T-cell (primary cell): ENCODE measurements at regions not wholly inside any gene's neighbourhood (a gene's known extent, or its start where the extent isn't known, plus 50 kb on each side); places are given as distances from the start of the nearest gene placed in this dataset.

ENCODE experiments used
- ATAC-seq, 4 experiments: fragments of 200-7000 bp in 3 of 4; fragments of 150-1000 bp in 1 of 4; cut with Tn5 transposase; replicated peaks in 1 of 4; 1 replicate in 3 of 4; 2 replicates in 1 of 4; pipeline ENCODE4 v1.10.0; 2021; ENCODE audit warnings: moderate library complexity in 3 of 4, mild to moderate bottlenecking in 2 of 4, moderate number of reproducible peaks in 1 of 4
- CTCF ChIA-PET, 2 donors: fragments of 300-600 bp; sonication (Branson Sonifier 250); formaldehyde crosslinking; loops; one replicate each; lab custom pipeline; 2022; ENCODE audit warnings: antibody characterized with exemption in 2 of 2; lab: Charles Lee
- POLR2A ChIA-PET, 2 donors: fragments of 300-600 bp; sonication (Branson Sonifier 250); formaldehyde crosslinking; loops; one replicate each; lab custom pipeline; 2022; ENCODE audit warnings: antibody characterized with exemption in 2 of 2; lab: Charles Lee
- DNase-seq, 35 experiments: peaks; one replicate each; pipeline versions ENCODE4 v3.0.0 to v3.0.0-alpha.2; 2013 to 2023
- H3K27ac ChIP-seq: one replicate; pipeline ENCODE4 v1.5.1; 2013; ENCODE audit warnings: low read length
- H3K27me3 ChIP-seq, 2 experiments: replicated peaks in 1 of 2; 1 replicate in 1 of 2; 2 replicates in 1 of 2; pipeline versions ENCODE4 v1.6.1 to v1.7.0; 2013; ENCODE audit warnings: low read length in 1 of 2, mixed read lengths in 1 of 2; ENCODE audit not compliant: control insufficient read depth in 2 of 2, insufficient read depth in 2 of 2; ENCODE audit errors: extremely low read depth in 1 of 2
- H3K36me3 ChIP-seq, 2 donors: 1 replicate in 1 of 2; 2 replicates in 1 of 2; pipeline versions ENCODE4 v1.6.1 to v1.7.0; 2013; ENCODE audit warnings: low read length in 1 of 2; ENCODE audit not compliant: control insufficient read depth in 2 of 2, insufficient read depth in 1 of 2; ENCODE audit errors: extremely low read depth in 1 of 2
- H3K4me1 ChIP-seq, 2 experiments: 1 replicate in 1 of 2; 2 replicates in 1 of 2; pipeline versions ENCODE4 v1.6.1 to v1.7.0; 2013; ENCODE audit warnings: low read length in 2 of 2, mixed read lengths in 1 of 2; ENCODE audit not compliant: insufficient read depth in 2 of 2, control insufficient read depth in 1 of 2; ENCODE audit errors: extremely low read depth in 1 of 2
- H3K4me3 ChIP-seq, 2 donors: 1 replicate in 1 of 2; 2 replicates in 1 of 2; pipeline versions ENCODE4 v1.5.1 to v1.7.0; 2013; ENCODE audit warnings: mild to moderate bottlenecking in 2 of 2, low read length in 1 of 2, moderate library complexity in 1 of 2; ENCODE audit not compliant: control insufficient read depth in 1 of 2; ENCODE audit errors: extremely low read depth in 1 of 2
- H3K9me3 ChIP-seq: 2 replicates; pipeline ENCODE4 v1.7.0; 2013
- H3K27ac Mint-ChIP-seq, 2 donors: one replicate each; pipeline ENCODE4 v1.8.0; 2020 to 2021; ENCODE audit warnings: mild to moderate bottlenecking in 2 of 2, mixed read lengths in 2 of 2
- H3K27me3 Mint-ChIP-seq, 2 donors: one replicate each; pipeline ENCODE4 v1.8.0; 2021 to 2022; ENCODE audit warnings: mixed read lengths in 2 of 2
- H3K36me3 Mint-ChIP-seq: one replicate; pipeline ENCODE4 v1.8.0; 2021; ENCODE audit warnings: mixed read lengths
- H3K4me1 Mint-ChIP-seq, 3 donors: one replicate each; pipeline ENCODE4 v1.8.0; 2020 to 2022; ENCODE audit warnings: mixed read lengths in 3 of 3, mild to moderate bottlenecking in 1 of 3
- H3K4me3 Mint-ChIP-seq, 3 donors: one replicate each; pipeline ENCODE4 v1.8.0; 2020 to 2022; ENCODE audit warnings: mild to moderate bottlenecking in 3 of 3, mixed read lengths in 3 of 3, moderate library complexity in 3 of 3
- H3K9me3 Mint-ChIP-seq, 3 donors: one replicate each; pipeline ENCODE4 v1.8.0; 2020 to 2022; ENCODE audit warnings: mixed read lengths in 3 of 3
- WGBS: methylation state at CpG from one replicate; pipeline ENCODE4 v1.1.5; 2013; ENCODE audit warnings: missing lambda C conversion rate; ENCODE audit not compliant: insufficient coverage; 5-methylcytosine and 5-hydroxymethylcytosine counted together

GRCh38 chrX:39327705-39328104 is 526.4 kb downstream of the MID1IP1 start:
- Histone ChIP-seq H3K27me3 (no peaks in the 10 kb centered on the region), H3K4me1 (peaks cover 0 to 16% of the 10 kb centered on the region in 2 experiments), H3K4me3 (no peak overlapping the region), H3K9me3 (no peaks in the 10 kb centered on the region), H3K27ac (no peak overlapping the region), H3K36me3 (no peaks in the 10 kb centered on the region)
- peak overlapping the region in 1 of 3 donors; percentile 45 for H3K4me3 Mint-ChIP-seq
- H3K36me3 Mint-ChIP-seq = no peaks in the 10 kb centered on the region
- ChIA-PET CTCF (no interaction called here), POLR2A (no interaction called here)
- no peak for DNase-seq
- H3K4me1 Mint-ChIP-seq = peaks cover 28 to 63% (median 32%) of the 10 kb centered on the region in 3 donors
- H3K27me3 Mint-ChIP-seq = peaks cover 0 to 11% of the 10 kb centered on the region in 2 donors
- peak overlapping the region; percentile 80 to 89 for H3K27ac Mint-ChIP-seq
- WGBS = no CpG with 5 or more reads among the region's 1 CpG
- peak in 2 of 4 experiments; percentile 17 to 44 for ATAC-seq
- no peaks in the 10 kb centered on the region for H3K9me3 Mint-ChIP-seq

GRCh38 chrX:39328661-39329060 is 527.4 kb downstream of the MID1IP1 start:
- Histone ChIP-seq H3K36me3 (no peaks in the 10 kb centered on the region), H3K9me3 (no peaks in the 10 kb centered on the region), H3K27me3 (no peaks in the 10 kb centered on the region), H3K4me1 (peaks cover 0 to 16% of the 10 kb centered on the region in 2 experiments), H3K4me3 (no peak overlapping the region), H3K27ac (no peak overlapping the region)
- Mint-ChIP-seq H3K36me3 (no peaks in the 10 kb centered on the region), H3K9me3 (no peaks in the 10 kb centered on the region), H3K27me3 (peaks cover 0 to 11% of the 10 kb centered on the region in 2 donors), H3K27ac (peak overlapping the region in 1 of 2 donors; percentile 36), H3K4me3 (no peak overlapping the region), H3K4me1 (peaks cover 28 to 67% (median 32%) of the 10 kb centered on the region in 3 donors)
- ATAC-seq (no peak), DNase-seq (no peak)
- ChIA-PET POLR2A (no interaction called here), CTCF (no interaction called here)
- WGBS = no CpG with 5 or more reads among the region's 4 CpGs

GRCh38 chrX:39331082-39331704 is 529.9 kb downstream of the MID1IP1 start:
- Histone ChIP-seq H3K9me3 (no peaks in the 10 kb centered on the region), H3K27ac (no peak overlapping the region), H3K4me1 (peaks cover 0 to 25% of the 10 kb centered on the region in 2 experiments), H3K27me3 (no peaks in the 10 kb centered on the region), H3K4me3 (no peak overlapping the region), H3K36me3 (no peaks in the 10 kb centered on the region)
- WGBS = 0% methylated on average over 1 of the region's 4 CpGs
- DNase-seq = no peak
- Mint-ChIP-seq H3K4me1 (peaks cover 39 to 73% (median 42%) of the 10 kb centered on the region in 3 donors), H3K36me3 (no peaks in the 10 kb centered on the region), H3K27me3 (peaks cover 0 to 11% of the 10 kb centered on the region in 2 donors), H3K27ac (peak overlapping the region; percentile 36 to 83), H3K9me3 (no peaks in the 10 kb centered on the region), H3K4me3 (no peak overlapping the region)
- ChIA-PET CTCF (no interaction called here), POLR2A (no interaction called here)
- no peak for ATAC-seq

GRCh38 chrX:39333451-39333850 is 532.2 kb downstream of the MID1IP1 start:
- Mint-ChIP-seq H3K4me1 (peaks cover 46 to 69% (median 47%) of the 10 kb centered on the region in 3 donors), H3K4me3 (no peak overlapping the region), H3K27ac (no peak overlapping the region), H3K36me3 (no peaks in the 10 kb centered on the region), H3K27me3 (peaks cover 0 to 6% of the 10 kb centered on the region in 2 donors), H3K9me3 (no peaks in the 10 kb centered on the region)
- H3K9me3 ChIP-seq = no peaks in the 10 kb centered on the region
- H3K4me3 ChIP-seq = no peak overlapping the region
- ChIA-PET POLR2A (no interaction called here), CTCF (no interaction called here)
- no CpG with 5 or more reads among the region's 2 CpGs for WGBS
- H3K36me3 ChIP-seq = no peaks in the 10 kb centered on the region
- ATAC-seq = no peak
- no peak overlapping the region for H3K27ac ChIP-seq
- H3K27me3 ChIP-seq = no peaks in the 10 kb centered on the region
- DNase-seq = no peak
- H3K4me1 ChIP-seq = peaks cover 5 to 29% of the 10 kb centered on the region in 2 experiments

GRCh38 chrX:39335513-39336235 is 534.4 kb downstream of the MID1IP1 start:
- H3K36me3 Mint-ChIP-seq = no peaks in the 10 kb centered on the region
- H3K27me3 Mint-ChIP-seq = peaks cover 0 to 4% of the 10 kb centered on the region in 2 donors
- ChIA-PET CTCF (no interaction called here), POLR2A (no interaction called here)
- 92% methylated on average over 2 of the region's 6 CpGs for WGBS
- peaks cover 30 to 55% (median 42%) of the 10 kb centered on the region in 3 donors for H3K4me1 Mint-ChIP-seq
- Histone ChIP-seq H3K9me3 (no peaks in the 10 kb centered on the region), H3K36me3 (no peaks in the 10 kb centered on the region), H3K27me3 (no peaks in the 10 kb centered on the region), H3K4me1 (peaks cover 5 to 25% of the 10 kb centered on the region in 2 experiments), H3K4me3 (no peak overlapping the region), H3K27ac (peak overlapping the region; percentile 29)
- ATAC-seq (peak in 3 of 4 experiments; percentile 7 to 15 (median 14)), DNase-seq (peak in 1 of 35 experiments; percentile 15)
- no peaks in the 10 kb centered on the region for H3K9me3 Mint-ChIP-seq
- H3K4me3 Mint-ChIP-seq = peak overlapping the region in 1 of 3 donors; percentile 32
- H3K27ac Mint-ChIP-seq = peak overlapping the region; percentile 93 to 94

- Mint-ChIP-seq H3K9me3 (no peaks in the 10 kb centered on the region), H3K27ac (peak overlapping the region; percentile 93 to 94), H3K27me3 (peaks cover 0 to 10% of the 10 kb centered on the region in 2 donors), H3K36me3 (no peaks in the 10 kb centered on the region), H3K4me1 (peaks cover 24 to 51% (median 33%) of the 10 kb centered on the region in 3 donors), H3K4me3 (peak overlapping the region in 1 of 3 donors; percentile 59)
- no peaks in the 10 kb centered on the region for H3K27me3 ChIP-seq
- no peaks in the 10 kb centered on the region for H3K9me3 ChIP-seq
- ChIA-PET CTCF (interaction anchor here in 1 of 2 donors (0.6 kb wide), 1 partner anchor 76 kb away, joined by 3 read pairs; no protein-coding TSS in a partner anchor), POLR2A (no interaction called here)
- peaks cover 5 to 24% of the 10 kb centered on the region in 2 experiments for H3K4me1 ChIP-seq
- H3K36me3 ChIP-seq = no peaks in the 10 kb centered on the region
- H3K27ac ChIP-seq = peak overlapping the region; percentile 40
- 0% methylated on average over 3 of the region's 5 CpGs for WGBS
- DNase-seq (peak in 2 of 35 experiments; percentile 13 to 26), ATAC-seq (peak; percentile 57 to 83 (median 72))
- no peak overlapping the region for H3K4me3 ChIP-seq
Observed at GRCh38 chrX:39336671-39337311, 535.5 kb downstream of the MID1IP1 start.
